ENCODE measurements at regions not wholly inside any gene's neighbourhood (a gene's known extent, or its start where the extent isn't known, plus 50 kb on each side); places are given as distances from the start of the nearest gene placed in this dataset.

DNA sequence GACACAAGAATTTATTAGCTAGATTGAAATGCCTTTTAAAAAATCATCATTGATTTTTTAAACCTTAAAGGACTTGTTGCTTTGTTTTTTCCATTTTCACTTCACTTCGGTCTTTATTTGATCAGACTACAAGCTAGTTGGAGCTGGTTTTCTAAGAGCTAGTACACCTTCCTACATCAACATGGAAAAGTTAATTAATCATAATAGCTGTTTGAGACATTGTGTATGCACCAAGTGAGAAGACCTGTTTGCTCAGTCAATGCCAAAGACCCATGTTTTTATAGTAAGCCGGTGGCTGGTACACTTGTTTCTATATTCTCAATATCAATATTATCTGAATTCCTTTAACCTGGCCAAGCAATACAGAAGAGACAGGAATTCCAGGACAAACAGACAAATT is 310.2 kb upstream of the SGK1 start:
- intact Hi-C loops (cut with micrococcal nuclease; ENCODE audit: unreplicated experiment): no loop called here
- no TSS peak for BruUV-seq (replicated peaks)

GRCh38 chr6:134627707-134628106 is 309.8 kb upstream of the SGK1 start:
- no peaks in the 10 kb centered on the region for H3K4me1 Mint-ChIP-seq (ENCODE audit: low read depth, unreplicated experiment)
- Histone ChIP-seq H3K4me3 (ENCODE audit: low read depth, low read length) (no peak overlapping the region), H3K9me3 (no peaks in the 10 kb centered on the region), H3K4me1 (no peaks in the 10 kb centered on the region), H3K36me3 (ENCODE audit: control insufficient read depth, insufficient read depth, low read length) (no peaks in the 10 kb centered on the region), H3K27me3 (replicated peaks; ENCODE audit: control insufficient read depth, insufficient read depth, low read length) (no peaks in the 10 kb centered on the region; the same call in 1 of the 2 replicates)
- BruUV-seq (replicated peaks): no TSS peak
- POLR2A ChIA-PET: no interaction called here
- H3K27ac Mint-ChIP-seq (ENCODE audit: unreplicated experiment): no peak overlapping the region
- intact Hi-C loops (cut with micrococcal nuclease; ENCODE audit: unreplicated experiment): no loop called here
- no peak for DNase-seq
- H3K4me3 Mint-ChIP-seq (ENCODE audit: unreplicated experiment): no peak overlapping the region
- H3K9me3 Mint-ChIP-seq (ENCODE audit: unreplicated experiment): no peaks in the 10 kb centered on the region
- no peak for TF ChIP-seq CTCF (IDR thresholded peaks at IDR 0.05; ENCODE audit: insufficient read depth in 1 of 2, low read depth in 1 of 2, low read length in 1 of 2, severe bottlenecking in 1 of 2, unreplicated experiment in 1 of 2)
- H3K27me3 Mint-ChIP-seq (ENCODE audit: insufficient read depth, unreplicated experiment): no peaks in the 10 kb centered on the region
- CTCF ChIA-PET: no interaction called here
- H3K36me3 Mint-ChIP-seq (ENCODE audit: insufficient read depth, unreplicated experiment): no peaks in the 10 kb centered on the region

More for the DNA sequence above, 310.2 kb upstream of the SGK1 start:
- Histone ChIP-seq H3K27me3 (replicated peaks; ENCODE audit: control insufficient read depth, insufficient read depth, low read length) (no peaks in the 10 kb centered on the region; the same call in 1 of the 2 replicates), H3K4me1 (no peaks in the 10 kb centered on the region), H3K9me3 (no peaks in the 10 kb centered on the region), H3K4me3 (ENCODE audit: low read depth, low read length) (no peak overlapping the region), H3K36me3 (ENCODE audit: control insufficient read depth, insufficient read depth, low read length) (no peaks in the 10 kb centered on the region)
- Mint-ChIP-seq H3K4me3 (ENCODE audit: unreplicated experiment) (no peak overlapping the region), H3K27ac (ENCODE audit: unreplicated experiment) (no peak overlapping the region), H3K27me3 (ENCODE audit: insufficient read depth, unreplicated experiment) (no peaks in the 10 kb centered on the region), H3K36me3 (ENCODE audit: insufficient read depth, unreplicated experiment) (no peaks in the 10 kb centered on the region), H3K9me3 (ENCODE audit: unreplicated experiment) (no peaks in the 10 kb centered on the region), H3K4me1 (ENCODE audit: low read depth, unreplicated experiment) (no peaks in the 10 kb centered on the region)
- no peak for TF ChIP-seq CTCF (IDR thresholded peaks at IDR 0.05; ENCODE audit: insufficient read depth in 1 of 2, low read depth in 1 of 2, low read length in 1 of 2, severe bottlenecking in 1 of 2, unreplicated experiment in 1 of 2)
- ChIA-PET CTCF (no interaction called here), POLR2A (no interaction called here)
- DNase-seq: no peak

DNA sequence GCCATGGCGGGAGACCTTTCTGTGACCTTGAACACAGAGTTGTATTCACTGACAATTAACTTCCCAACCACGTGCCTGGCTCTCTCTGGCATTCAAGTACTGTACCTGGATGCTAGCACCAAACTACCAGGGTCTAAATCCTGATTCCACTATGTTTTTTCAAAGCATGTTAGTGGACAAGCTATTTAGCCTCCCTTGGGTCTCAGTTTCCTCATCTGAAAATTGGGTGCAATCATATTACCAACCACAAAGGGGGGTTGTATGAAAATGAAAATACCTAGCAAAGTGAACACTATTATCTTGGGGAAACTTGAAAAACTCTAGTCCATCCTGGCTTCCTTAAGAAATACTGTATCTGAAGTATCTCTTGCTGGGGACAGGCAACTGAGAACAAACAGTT is 308.7 kb upstream of the SGK1 start:
- no peaks in the 10 kb centered on the region for H3K9me3 Mint-ChIP-seq (ENCODE audit: unreplicated experiment)
- no peak for DNase-seq
- Histone ChIP-seq H3K36me3 (ENCODE audit: control insufficient read depth, insufficient read depth, low read length) (no peaks in the 10 kb centered on the region), H3K4me1 (no peaks in the 10 kb centered on the region), H3K9me3 (no peaks in the 10 kb centered on the region), H3K4me3 (ENCODE audit: low read depth, low read length) (no peak overlapping the region), H3K27me3 (replicated peaks; ENCODE audit: control insufficient read depth, insufficient read depth, low read length) (no peaks in the 10 kb centered on the region; the same call in 1 of the 2 replicates)
- H3K4me3 Mint-ChIP-seq (ENCODE audit: unreplicated experiment): no peak overlapping the region
- no TSS peak for BruUV-seq (replicated peaks)
- H3K36me3 Mint-ChIP-seq (ENCODE audit: insufficient read depth, unreplicated experiment): no peaks in the 10 kb centered on the region
- POLR2A ChIA-PET: no interaction called here
- CTCF ChIA-PET: no interaction called here
- H3K27ac Mint-ChIP-seq (ENCODE audit: unreplicated experiment): no peak overlapping the region
- TF ChIP-seq CTCF (IDR thresholded peaks at IDR 0.05; ENCODE audit: insufficient read depth in 1 of 2, low read depth in 1 of 2, low read length in 1 of 2, severe bottlenecking in 1 of 2, unreplicated experiment in 1 of 2): no peak
- intact Hi-C loops (cut with micrococcal nuclease; ENCODE audit: unreplicated experiment): no loop called here
- no peaks in the 10 kb centered on the region for H3K4me1 Mint-ChIP-seq (ENCODE audit: low read depth, unreplicated experiment)
- H3K27me3 Mint-ChIP-seq (ENCODE audit: insufficient read depth, unreplicated experiment): no peaks in the 10 kb centered on the region

Data from Caco-2 (cell line).